ENCODE measurements at regions not wholly inside any gene's neighbourhood (a gene's known extent, or its start where the extent isn't known, plus 50 kb on each side); places are given as distances from the start of the nearest gene placed in this dataset.
"Not testable (repeated sequence)": the region's sequence is repeated elsewhere in the genome, so short reads cannot be mapped to it uniquely, and the experiment has no call there.

DNA sequence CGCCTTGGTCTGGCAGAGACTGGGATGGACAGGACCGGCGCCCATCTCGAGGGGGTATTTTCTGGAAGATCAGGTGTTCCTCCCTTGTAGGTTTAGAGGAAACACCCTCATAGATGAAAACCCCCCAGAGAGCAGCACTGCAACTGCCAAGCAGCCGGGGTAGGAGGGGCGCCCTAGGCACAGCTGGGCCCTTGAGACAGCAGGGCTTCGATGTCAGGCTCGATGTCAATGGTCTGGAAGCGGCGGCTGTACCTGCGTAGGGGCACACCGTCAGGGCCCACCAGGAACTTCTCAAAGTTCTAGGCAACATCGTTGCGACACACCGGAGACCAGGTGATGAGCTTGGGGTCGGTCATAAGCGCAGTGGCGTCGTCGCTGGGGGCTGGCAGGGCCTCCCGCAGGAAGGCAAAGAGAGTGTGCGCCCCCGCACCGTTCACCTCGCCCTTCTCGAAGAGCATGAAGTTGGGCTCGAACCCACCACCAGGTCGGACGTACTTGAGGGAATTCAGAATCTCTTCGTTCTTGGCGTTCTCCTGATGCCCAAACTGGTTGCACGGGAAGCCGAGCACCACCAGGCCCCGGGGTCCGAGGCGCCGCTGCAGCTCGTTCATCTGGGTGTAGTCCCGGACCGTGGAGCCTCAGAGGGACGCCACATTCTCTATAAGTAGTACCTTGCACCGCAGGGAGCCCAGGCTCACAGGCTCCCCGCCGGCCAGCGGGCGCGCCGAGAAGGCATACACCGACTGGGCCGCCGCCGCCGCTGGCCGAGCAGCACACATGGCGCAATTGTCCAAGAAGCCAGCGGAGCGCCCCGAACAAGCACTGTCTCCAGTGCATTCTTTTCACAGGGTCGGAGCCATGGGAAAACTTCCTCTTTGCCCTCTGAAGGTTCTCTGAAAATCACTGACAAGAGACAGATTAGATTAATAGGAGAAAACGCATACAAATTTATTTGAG, 59.0 kb upstream of the ATXN3L start:
- not testable (repeated sequence) for DNase-seq

GRCh38 chrX:13377550-13377934, 57.7 kb upstream of the ATXN3L start:
- DNase-seq = peak; percentile 97

- DNase-seq = peak; percentile 94
Observed at GRCh38 chrX:13376857-13377549, 57.1 kb upstream of the ATXN3L start.

DNA sequence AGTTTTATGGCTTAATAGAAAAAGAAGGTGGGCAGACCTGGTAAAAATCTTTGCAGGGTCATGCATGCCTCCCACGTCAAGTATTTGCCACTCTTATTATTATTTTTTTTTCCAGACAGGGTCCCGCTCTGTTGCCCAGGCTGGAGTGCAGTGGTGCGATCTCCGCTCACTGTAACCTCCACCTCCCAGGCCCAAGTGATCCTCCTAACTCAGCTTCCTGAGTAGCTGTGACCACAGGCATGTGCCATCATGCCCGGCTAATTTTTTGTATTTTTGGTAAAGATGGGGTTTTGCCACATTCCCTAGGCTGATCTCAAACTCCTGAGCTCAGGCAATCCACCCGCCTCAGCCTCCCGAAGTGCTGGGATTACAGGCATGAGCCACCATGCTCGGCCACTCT, 55.7 kb upstream of the ATXN3L start:
- DNase-seq = not testable (repeated sequence)

GRCh38 chrX:13374364-13374763, 54.5 kb upstream of the ATXN3L start:
- DNase-seq = no peak

DNA sequence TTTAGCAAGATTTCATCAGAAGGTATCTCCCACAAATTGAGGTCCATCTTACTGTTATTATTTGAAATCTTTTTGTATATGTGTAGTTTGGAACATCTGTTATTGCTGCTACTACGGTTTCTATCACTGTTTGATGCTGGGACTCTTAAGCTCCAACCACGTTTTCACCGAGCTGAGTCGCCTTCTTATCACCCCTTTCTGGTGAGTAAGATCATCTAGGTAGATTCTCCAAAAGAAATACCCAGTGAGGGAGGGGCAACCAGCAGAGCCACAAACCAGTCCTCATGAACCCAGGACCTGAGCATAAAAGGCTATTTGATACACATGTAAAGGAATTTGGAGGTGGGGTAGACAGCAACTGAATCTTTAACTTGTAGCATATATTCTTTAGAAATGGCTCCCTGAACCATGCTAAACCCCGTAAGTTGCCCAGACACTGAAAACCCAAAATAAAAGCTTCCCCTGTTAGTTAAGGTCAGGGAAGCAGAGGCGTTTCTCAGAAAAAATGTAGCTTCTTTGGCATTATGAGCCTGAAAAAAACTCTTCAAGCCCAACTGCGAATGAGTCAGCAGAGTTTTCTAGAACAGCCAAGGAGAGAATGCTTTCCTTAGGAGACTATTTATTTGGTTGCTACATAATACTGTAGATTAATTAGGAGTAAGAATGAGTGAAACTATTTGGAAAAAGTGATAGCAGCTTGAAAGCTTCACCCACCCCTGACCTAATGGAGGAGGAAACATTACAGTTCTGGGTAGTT, 53.8 kb upstream of the ATXN3L start:
- no peak for DNase-seq

GRCh38 chrX:13373027-13373426, 53.2 kb upstream of the ATXN3L start:
- no peak for DNase-seq

- DNase-seq = no peak
Observed at GRCh38 chrX:13372203-13372980, 52.5 kb upstream of the ATXN3L start.

- no peak for DNase-seq
Observed at GRCh38 chrX:13371186-13371585, 51.3 kb upstream of the ATXN3L start.

GRCh38 chrX:13370713-13371112, 50.9 kb upstream of the ATXN3L start:
- no peak for DNase-seq
